Esophagus squamous epithelium (tissue), 5 donors: ENCODE measurements at regions not wholly inside any gene's neighbourhood (a gene's known extent, or its start where the extent isn't known, plus 50 kb on each side); places are given as distances from the start of the nearest gene placed in this dataset.

Experiments used
- DNase-seq: peaks from one replicate; lab custom pipeline; 2025; lab: John Stamatoyannopoulos, UW
- H3K27ac ChIP-seq, 4 donors: fragments of 200-600 bp; sonication (generic); one replicate each; pipeline ENCODE4 v1.5.1; 2016 to 2019; ENCODE audit warnings: mild to moderate bottlenecking in 1 of 4
- H3K27me3 ChIP-seq, 4 donors: fragments of 200-600 bp; sonication (generic); 1 replicate in 3 of 4; 2 replicates in 1 of 4; pipeline versions ENCODE4 v1.5.1 to v1.6.0; 2017 to 2021; ENCODE audit warnings: antibody characterized with exemption in 1 of 4
- H3K36me3 ChIP-seq, 3 donors: fragments of 200-600 bp; sonication (generic); one replicate each; pipeline ENCODE4 v1.5.1; 2016 to 2019
- H3K4me1 ChIP-seq, 3 donors: fragments of 200-600 bp; sonication (generic); one replicate each; pipeline ENCODE4 v1.5.1; 2017 to 2019
- H3K4me3 ChIP-seq, 4 donors: fragments of 200-600 bp; sonication (generic); 1 replicate in 3 of 4; 2 replicates in 1 of 4; pipeline ENCODE4 v1.5.1; 2016 to 2019; ENCODE audit warnings: mild to moderate bottlenecking in 2 of 4, moderate library complexity in 1 of 4
- H3K9me3 ChIP-seq, 3 donors: fragments of 200-600 bp; sonication (generic); one replicate each; pipeline ENCODE4 v1.5.1; 2016 to 2019
- POLR2A ChIP-seq, 4 donors: fragments of 450-650 bp; IDR thresholded peaks; one replicate each; pipeline ENCODE4 v1.6.1; 2017; ENCODE audit warnings: antibody characterized with exemption in 4 of 4, mild to moderate bottlenecking in 4 of 4, moderate library complexity in 3 of 4
- WGBS, 2 donors: methylation state at CpG; one replicate each; pipeline ENCODE4 v1.1.5; 2018; 5-methylcytosine and 5-hydroxymethylcytosine counted together
- intact Hi-C: fragments of 100-400 bp; cut with DNase I; formaldehyde crosslinking; loops from one replicate; pipeline ENCODE4 v1.15.0; 2022
- TF ChIP-seq, protein P1 (sequence below), 6 experiments: fragments of 450-650 bp in 4 of 6; fragments of 200-600 bp in 2 of 6; sonication (generic) in 2 of 6; IDR thresholded peaks; one replicate each; pipeline ENCODE4 v1.5.1; 2016 to 2019; ENCODE audit warnings: antibody characterized with exemption in 6 of 6, mild to moderate bottlenecking in 4 of 6, moderate library complexity in 4 of 6
- donor health status: DM: yes; HTN: yes; CAD: no.

DNA sequence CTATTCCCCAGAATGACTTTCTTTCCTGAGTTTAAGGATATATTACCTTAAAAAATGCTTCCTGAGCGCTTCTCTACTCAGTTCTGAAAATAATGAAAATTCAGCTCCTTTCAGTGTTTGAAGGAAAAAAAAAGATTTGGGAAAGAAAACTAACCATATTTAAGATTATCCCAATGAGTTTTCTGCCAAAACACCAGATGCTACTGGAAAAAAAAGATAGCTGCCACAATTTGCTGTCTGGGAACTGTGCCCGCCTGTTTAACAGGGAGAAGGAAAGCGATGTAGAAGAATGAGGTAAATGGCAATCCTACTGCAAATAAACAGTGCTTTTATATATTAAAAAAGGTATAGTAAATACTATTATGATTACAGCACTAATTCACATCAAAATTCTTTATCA is 367.6 kb upstream of the PRICKLE1 start:
- TF ChIP-seq POLR2A (IDR thresholded peaks at IDR 0.05), result no peak
- TF ChIP-seq, protein P1, sequence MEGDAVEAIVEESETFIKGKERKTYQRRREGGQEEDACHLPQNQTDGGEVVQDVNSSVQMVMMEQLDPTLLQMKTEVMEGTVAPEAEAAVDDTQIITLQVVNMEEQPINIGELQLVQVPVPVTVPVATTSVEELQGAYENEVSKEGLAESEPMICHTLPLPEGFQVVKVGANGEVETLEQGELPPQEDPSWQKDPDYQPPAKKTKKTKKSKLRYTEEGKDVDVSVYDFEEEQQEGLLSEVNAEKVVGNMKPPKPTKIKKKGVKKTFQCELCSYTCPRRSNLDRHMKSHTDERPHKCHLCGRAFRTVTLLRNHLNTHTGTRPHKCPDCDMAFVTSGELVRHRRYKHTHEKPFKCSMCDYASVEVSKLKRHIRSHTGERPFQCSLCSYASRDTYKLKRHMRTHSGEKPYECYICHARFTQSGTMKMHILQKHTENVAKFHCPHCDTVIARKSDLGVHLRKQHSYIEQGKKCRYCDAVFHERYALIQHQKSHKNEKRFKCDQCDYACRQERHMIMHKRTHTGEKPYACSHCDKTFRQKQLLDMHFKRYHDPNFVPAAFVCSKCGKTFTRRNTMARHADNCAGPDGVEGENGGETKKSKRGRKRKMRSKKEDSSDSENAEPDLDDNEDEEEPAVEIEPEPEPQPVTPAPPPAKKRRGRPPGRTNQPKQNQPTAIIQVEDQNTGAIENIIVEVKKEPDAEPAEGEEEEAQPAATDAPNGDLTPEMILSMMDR (IDR thresholded peaks at IDR 0.05), result no peak
- no peak for DNase-seq
- H3K27me3 ChIP-seq, result no peaks in the 10 kb centered on the region
- peaks cover 0 to 26% (median 9%) of the 10 kb centered on the region in 3 donors for H3K4me1 ChIP-seq
- H3K9me3 ChIP-seq, result no peaks in the 10 kb centered on the region
- no peak overlapping the region for H3K4me3 ChIP-seq
- H3K36me3 ChIP-seq, result no peaks in the 10 kb centered on the region
- intact Hi-C loops, result no loop called here
- no peak overlapping the region for H3K27ac ChIP-seq
- WGBS, 2 donors, result 84% methylated on average over 3 of the region's 3 CpGs

- peaks cover 0 to 4% (median 0%) of the 10 kb centered on the region in 4 donors for H3K27me3 ChIP-seq
- H3K4me1 ChIP-seq, result no peaks in the 10 kb centered on the region
- no peak for TF ChIP-seq POLR2A (IDR thresholded peaks at IDR 0.05)
- TF ChIP-seq, protein P1 (IDR thresholded peaks at IDR 0.05), result no peak
- no peaks in the 10 kb centered on the region for H3K36me3 ChIP-seq
- intact Hi-C loops, result no loop called here
- H3K4me3 ChIP-seq, result no peak overlapping the region
- no peak for DNase-seq
- 80 to 100% methylated on average over 1 of the region's 2 CpGs for WGBS, 2 donors
- no peak overlapping the region for H3K27ac ChIP-seq
- no peaks in the 10 kb centered on the region for H3K9me3 ChIP-seq
Measured at GRCh38 chr12:42953021-42953420, 363.5 kb upstream of the PRICKLE1 start.

GRCh38 chr12:42946871-42947381 is 357.4 kb upstream of the PRICKLE1 start:
- intact Hi-C loops, result no loop called here
- TF ChIP-seq, protein P1 (IDR thresholded peaks at IDR 0.05), result no peak
- no peak for TF ChIP-seq POLR2A (IDR thresholded peaks at IDR 0.05)
- Histone ChIP-seq H3K4me3 (no peak overlapping the region), H3K36me3 (no peaks in the 10 kb centered on the region), H3K4me1 (peaks cover 0 to 5% (median 0%) of the 10 kb centered on the region in 3 donors), H3K27me3 (peaks cover 0 to 4% (median 0%) of the 10 kb centered on the region in 4 donors), H3K27ac (no peak overlapping the region), H3K9me3 (peaks cover 0 to 27% (median 0%) of the 10 kb centered on the region in 3 donors)
- DNase-seq, result no peak
- WGBS, 2 donors, result 46 to 69% methylated on average over 1 to 2 of the region's 2 CpGs

- H3K27me3 ChIP-seq, result no peaks in the 10 kb centered on the region
- H3K36me3 ChIP-seq, result no peaks in the 10 kb centered on the region
- H3K9me3 ChIP-seq, result peaks cover 0 to 37% (median 0%) of the 10 kb centered on the region in 3 donors
- no peak overlapping the region for H3K4me3 ChIP-seq
- no peak for TF ChIP-seq POLR2A (IDR thresholded peaks at IDR 0.05)
- TF ChIP-seq, protein P1 (IDR thresholded peaks at IDR 0.05), result no peak
- intact Hi-C loops, result no loop called here
- no peak for DNase-seq
- no peak overlapping the region for H3K27ac ChIP-seq
- peaks cover 0 to 5% (median 0%) of the 10 kb centered on the region in 3 donors for H3K4me1 ChIP-seq
- 26 to 60% methylated on average over 2 of the region's 2 CpGs for WGBS, 2 donors
Measured at GRCh38 chr12:42945927-42946326, 356.4 kb upstream of the PRICKLE1 start.

- no peak for DNase-seq
- 29 to 56% methylated on average over 2 of the region's 2 CpGs for WGBS, 2 donors
- TF ChIP-seq, protein P1 (IDR thresholded peaks at IDR 0.05), result no peak
- no peak for TF ChIP-seq POLR2A (IDR thresholded peaks at IDR 0.05)
- Histone ChIP-seq H3K27me3 (no peaks in the 10 kb centered on the region), H3K4me3 (no peak overlapping the region), H3K36me3 (no peaks in the 10 kb centered on the region), H3K27ac (no peak overlapping the region), H3K9me3 (peaks cover 0 to 39% (median 0%) of the 10 kb centered on the region in 3 donors), H3K4me1 (peaks cover 0 to 5% (median 0%) of the 10 kb centered on the region in 3 donors)
- intact Hi-C loops, result no loop called here
Measured at GRCh38 chr12:42944516-42944915, 355.0 kb upstream of the PRICKLE1 start.
